ENCODE measurements at regions not wholly inside any gene's neighbourhood (a gene's known extent, or its start where the extent isn't known, plus 50 kb on each side); places are given as distances from the start of the nearest gene placed in this dataset.

DNA sequence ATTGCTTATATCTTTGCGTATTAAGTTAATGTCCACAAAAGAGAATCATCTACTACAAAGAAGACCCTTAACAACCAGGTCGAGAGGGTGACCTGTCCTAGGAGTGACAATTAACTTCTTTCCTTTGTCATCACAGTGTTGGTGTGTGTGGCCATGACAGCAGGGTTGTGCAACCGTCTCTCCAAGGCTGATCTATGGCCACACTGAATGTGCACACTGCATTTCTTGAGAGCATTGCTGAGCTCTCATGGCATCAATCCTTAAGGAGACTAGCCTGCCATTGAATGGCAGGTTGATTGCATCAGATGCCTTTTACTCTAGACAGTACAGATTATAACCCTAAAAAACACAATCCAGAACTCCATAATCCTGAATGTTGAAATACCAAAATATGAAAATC is 86.5 kb upstream of the OLFM3 start:
- Histone ChIP-seq H2BK120ac (replicated peaks; ENCODE audit: low read depth, low read length) (no peak overlapping the region), H4K5ac (ENCODE audit: insufficient read length, low read depth, low read length) (no peak overlapping the region), H3K9me3 (ENCODE audit: insufficient read depth in 2 of 2, low read depth in 1 of 2, low read length in 1 of 2) (no peaks in the 10 kb centered on the region), H3K4me3 (ENCODE audit: extremely low read depth in 1 of 4, insufficient read depth in 2 of 4, low read depth in 3 of 4, low read length in 4 of 4) (no peak overlapping the region), H2BK15ac (ENCODE audit: low read length) (no peak overlapping the region), H3K18ac (ENCODE audit: extremely low read depth, low read length) (no peak overlapping the region), H3K36me3 (ENCODE audit: control insufficient read depth in 2 of 4, insufficient read depth in 4 of 4, low read length in 3 of 4) (no peaks in the 10 kb centered on the region), H3K4ac (replicated peaks; ENCODE audit: insufficient read length, low read depth, low read length) (no peak overlapping the region), H3K4me1 (replicated peaks in 1 of 4; ENCODE audit: control insufficient read depth in 3 of 4, insufficient read depth in 4 of 4, low read length in 3 of 4) (peaks cover 0 to 2% (median 0%) of the 10 kb centered on the region in 4 experiments; a peak in 1 of 7 replicates), H4K8ac (ENCODE audit: extremely low read depth, insufficient read depth, low read length) (no peak overlapping the region), H3K79me2 (ENCODE audit: control insufficient read depth in 1 of 2, insufficient read depth in 2 of 2, low read length in 2 of 2) (no peaks in the 10 kb centered on the region), H3K23me2 (ENCODE audit: low read depth, low read length) (no peaks in the 10 kb centered on the region; the same call in 1 of the 2 replicates), H3K79me1 (ENCODE audit: low read depth, low read length) (no peaks in the 10 kb centered on the region), H2BK12ac (ENCODE audit: low read depth, low read length) (no peak overlapping the region), H3K14ac (ENCODE audit: insufficient read length) (no peak overlapping the region), H2BK20ac (ENCODE audit: low read length) (no peak overlapping the region), H2BK5ac (ENCODE audit: low read depth, low read length) (no peak overlapping the region), H3K9ac (replicated peaks in 1 of 4; ENCODE audit: extremely low read depth in 1 of 4, low read depth in 3 of 4, low read length in 3 of 4) (no peak overlapping the region), H2AK5ac (ENCODE audit: low read depth, low read length) (no peak overlapping the region), H3K4me2 (ENCODE audit: insufficient read depth in 1 of 2, low read depth in 2 of 2, low read length in 2 of 2) (no peak overlapping the region), H2AFZ (ENCODE audit: low read length) (peak overlapping the region; percentile 82; the same call in 1 of the 2 replicates), H3K27me3 (replicated peaks in 1 of 4; ENCODE audit: control insufficient read depth in 3 of 4, extremely low read depth in 1 of 4, insufficient read depth in 3 of 4, low read length in 3 of 4) (no peaks in the 10 kb centered on the region), H4K91ac (replicated peaks; ENCODE audit: insufficient read length, low read length) (no peak overlapping the region), H3K27ac (ENCODE audit: low read depth, low read length) (no peak overlapping the region), H4K20me1 (replicated peaks in 1 of 2; ENCODE audit: control insufficient read depth in 1 of 2, insufficient read depth in 2 of 2, low read length in 2 of 2) (no peaks in the 10 kb centered on the region), H3K56ac (replicated peaks; ENCODE audit: insufficient read length, low read depth, low read length) (no peak overlapping the region), H3K23ac (ENCODE audit: insufficient read length) (no peak overlapping the region)
- POLR2A ChIA-PET (ENCODE audit: partially characterized antibody), result no interaction called here
- CTCF ChIA-PET (ENCODE audit: partially characterized antibody), result no interaction called here
- FAIRE-seq, result no peak
- DNase-seq (ENCODE audit: low read depth in 1 of 2, low spot score in 2 of 2), result no peak
- WGBS, 2 experiments (ENCODE audit: extremely low coverage in 1 of 2, insufficient coverage in 1 of 2, insufficient read length in 1 of 2, insufficient replicate concordance in 2 of 2, low coverage in 1 of 2, low lambda C conversion rate in 2 of 2, missing lambda C conversion rate in 1 of 2), result 91% methylated on average over 3 of the region's 3 CpGs; no CpG with 5 or more reads in 1 of the 2 experiments
- TF ChIP-seq, protein P1, sequence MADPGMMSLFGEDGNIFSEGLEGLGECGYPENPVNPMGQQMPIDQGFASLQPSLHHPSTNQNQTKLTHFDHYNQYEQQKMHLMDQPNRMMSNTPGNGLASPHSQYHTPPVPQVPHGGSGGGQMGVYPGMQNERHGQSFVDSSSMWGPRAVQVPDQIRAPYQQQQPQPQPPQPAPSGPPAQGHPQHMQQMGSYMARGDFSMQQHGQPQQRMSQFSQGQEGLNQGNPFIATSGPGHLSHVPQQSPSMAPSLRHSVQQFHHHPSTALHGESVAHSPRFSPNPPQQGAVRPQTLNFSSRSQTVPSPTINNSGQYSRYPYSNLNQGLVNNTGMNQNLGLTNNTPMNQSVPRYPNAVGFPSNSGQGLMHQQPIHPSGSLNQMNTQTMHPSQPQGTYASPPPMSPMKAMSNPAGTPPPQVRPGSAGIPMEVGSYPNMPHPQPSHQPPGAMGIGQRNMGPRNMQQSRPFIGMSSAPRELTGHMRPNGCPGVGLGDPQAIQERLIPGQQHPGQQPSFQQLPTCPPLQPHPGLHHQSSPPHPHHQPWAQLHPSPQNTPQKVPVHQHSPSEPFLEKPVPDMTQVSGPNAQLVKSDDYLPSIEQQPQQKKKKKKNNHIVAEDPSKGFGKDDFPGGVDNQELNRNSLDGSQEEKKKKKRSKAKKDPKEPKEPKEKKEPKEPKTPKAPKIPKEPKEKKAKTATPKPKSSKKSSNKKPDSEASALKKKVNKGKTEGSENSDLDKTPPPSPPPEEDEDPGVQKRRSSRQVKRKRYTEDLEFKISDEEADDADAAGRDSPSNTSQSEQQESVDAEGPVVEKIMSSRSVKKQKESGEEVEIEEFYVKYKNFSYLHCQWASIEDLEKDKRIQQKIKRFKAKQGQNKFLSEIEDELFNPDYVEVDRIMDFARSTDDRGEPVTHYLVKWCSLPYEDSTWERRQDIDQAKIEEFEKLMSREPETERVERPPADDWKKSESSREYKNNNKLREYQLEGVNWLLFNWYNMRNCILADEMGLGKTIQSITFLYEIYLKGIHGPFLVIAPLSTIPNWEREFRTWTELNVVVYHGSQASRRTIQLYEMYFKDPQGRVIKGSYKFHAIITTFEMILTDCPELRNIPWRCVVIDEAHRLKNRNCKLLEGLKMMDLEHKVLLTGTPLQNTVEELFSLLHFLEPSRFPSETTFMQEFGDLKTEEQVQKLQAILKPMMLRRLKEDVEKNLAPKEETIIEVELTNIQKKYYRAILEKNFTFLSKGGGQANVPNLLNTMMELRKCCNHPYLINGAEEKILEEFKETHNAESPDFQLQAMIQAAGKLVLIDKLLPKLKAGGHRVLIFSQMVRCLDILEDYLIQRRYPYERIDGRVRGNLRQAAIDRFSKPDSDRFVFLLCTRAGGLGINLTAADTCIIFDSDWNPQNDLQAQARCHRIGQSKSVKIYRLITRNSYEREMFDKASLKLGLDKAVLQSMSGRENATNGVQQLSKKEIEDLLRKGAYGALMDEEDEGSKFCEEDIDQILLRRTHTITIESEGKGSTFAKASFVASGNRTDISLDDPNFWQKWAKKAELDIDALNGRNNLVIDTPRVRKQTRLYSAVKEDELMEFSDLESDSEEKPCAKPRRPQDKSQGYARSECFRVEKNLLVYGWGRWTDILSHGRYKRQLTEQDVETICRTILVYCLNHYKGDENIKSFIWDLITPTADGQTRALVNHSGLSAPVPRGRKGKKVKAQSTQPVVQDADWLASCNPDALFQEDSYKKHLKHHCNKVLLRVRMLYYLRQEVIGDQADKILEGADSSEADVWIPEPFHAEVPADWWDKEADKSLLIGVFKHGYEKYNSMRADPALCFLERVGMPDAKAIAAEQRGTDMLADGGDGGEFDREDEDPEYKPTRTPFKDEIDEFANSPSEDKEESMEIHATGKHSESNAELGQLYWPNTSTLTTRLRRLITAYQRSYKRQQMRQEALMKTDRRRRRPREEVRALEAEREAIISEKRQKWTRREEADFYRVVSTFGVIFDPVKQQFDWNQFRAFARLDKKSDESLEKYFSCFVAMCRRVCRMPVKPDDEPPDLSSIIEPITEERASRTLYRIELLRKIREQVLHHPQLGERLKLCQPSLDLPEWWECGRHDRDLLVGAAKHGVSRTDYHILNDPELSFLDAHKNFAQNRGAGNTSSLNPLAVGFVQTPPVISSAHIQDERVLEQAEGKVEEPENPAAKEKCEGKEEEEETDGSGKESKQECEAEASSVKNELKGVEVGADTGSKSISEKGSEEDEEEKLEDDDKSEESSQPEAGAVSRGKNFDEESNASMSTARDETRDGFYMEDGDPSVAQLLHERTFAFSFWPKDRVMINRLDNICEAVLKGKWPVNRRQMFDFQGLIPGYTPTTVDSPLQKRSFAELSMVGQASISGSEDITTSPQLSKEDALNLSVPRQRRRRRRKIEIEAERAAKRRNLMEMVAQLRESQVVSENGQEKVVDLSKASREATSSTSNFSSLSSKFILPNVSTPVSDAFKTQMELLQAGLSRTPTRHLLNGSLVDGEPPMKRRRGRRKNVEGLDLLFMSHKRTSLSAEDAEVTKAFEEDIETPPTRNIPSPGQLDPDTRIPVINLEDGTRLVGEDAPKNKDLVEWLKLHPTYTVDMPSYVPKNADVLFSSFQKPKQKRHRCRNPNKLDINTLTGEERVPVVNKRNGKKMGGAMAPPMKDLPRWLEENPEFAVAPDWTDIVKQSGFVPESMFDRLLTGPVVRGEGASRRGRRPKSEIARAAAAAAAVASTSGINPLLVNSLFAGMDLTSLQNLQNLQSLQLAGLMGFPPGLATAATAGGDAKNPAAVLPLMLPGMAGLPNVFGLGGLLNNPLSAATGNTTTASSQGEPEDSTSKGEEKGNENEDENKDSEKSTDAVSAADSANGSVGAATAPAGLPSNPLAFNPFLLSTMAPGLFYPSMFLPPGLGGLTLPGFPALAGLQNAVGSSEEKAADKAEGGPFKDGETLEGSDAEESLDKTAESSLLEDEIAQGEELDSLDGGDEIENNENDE (IDR thresholded peaks at IDR 0.05; ENCODE audit: insufficient replicate concordance, low read length), result no peak

All from H1 (cell line).